Activated T-helper 9 cell treated with anti-CD3 and anti-CD28 coated beads, Interleukin-2, amount 50 U/mL, for 16 hours (primary cell): ENCODE measurements at regions not wholly inside any gene's neighbourhood (a gene's known extent, or its start where the extent isn't known, plus 50 kb on each side); places are given as distances from the start of the nearest gene placed in this dataset.
"Not testable (repeated sequence)": the region's sequence is repeated elsewhere in the genome, so short reads cannot be mapped to it uniquely, and the experiment has no call there.

Experiments
- DNase-seq: peaks from one replicate; pipeline ENCODE4 v3.0.0-alpha.2; 2020; ENCODE audit warnings: low read depth

DNA sequence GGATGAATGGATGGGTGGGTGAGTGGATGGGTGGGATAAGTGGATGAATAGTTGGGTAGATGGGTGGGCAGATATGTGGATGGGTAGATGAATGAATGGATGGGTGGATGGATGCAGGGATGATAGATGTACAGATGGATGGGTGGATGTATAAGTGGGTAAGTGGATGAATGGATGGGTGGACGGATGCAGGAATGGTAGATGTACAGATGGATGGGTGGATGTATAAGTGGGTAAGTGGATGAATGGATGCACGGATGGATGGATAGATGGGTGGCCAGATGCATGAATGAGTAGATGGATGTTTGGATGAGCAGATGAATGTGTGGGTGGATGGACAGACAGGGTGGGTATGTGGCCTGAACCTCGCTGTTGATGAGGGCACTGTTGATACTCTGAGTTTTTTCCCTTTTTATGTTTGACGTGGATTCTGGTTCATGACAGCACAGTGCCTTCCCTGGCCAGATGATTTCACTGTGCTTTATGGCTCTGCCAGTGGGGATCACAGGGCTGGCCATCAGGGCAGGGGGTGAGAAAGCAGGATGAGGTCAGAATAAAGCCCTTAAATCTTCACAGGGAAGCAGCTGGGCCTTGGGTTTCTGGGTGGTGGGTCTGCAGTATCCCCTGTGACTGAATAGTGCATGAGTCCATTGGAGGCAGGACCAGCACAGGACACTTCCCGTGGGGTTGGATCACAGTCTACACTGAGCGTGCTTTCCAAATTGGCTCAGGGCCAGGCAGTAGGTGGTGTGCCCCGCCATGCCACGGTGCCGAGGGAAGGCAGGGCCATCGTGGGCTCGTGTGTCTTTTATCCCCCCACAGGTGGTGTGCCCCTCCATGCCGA, 213.2 kb downstream of the BANP start:
- DNase-seq, result not testable (repeated sequence)

- not testable (repeated sequence) for DNase-seq
Observed at GRCh38 chr16:88165040-88165544, 213.9 kb downstream of the BANP start.

DNA sequence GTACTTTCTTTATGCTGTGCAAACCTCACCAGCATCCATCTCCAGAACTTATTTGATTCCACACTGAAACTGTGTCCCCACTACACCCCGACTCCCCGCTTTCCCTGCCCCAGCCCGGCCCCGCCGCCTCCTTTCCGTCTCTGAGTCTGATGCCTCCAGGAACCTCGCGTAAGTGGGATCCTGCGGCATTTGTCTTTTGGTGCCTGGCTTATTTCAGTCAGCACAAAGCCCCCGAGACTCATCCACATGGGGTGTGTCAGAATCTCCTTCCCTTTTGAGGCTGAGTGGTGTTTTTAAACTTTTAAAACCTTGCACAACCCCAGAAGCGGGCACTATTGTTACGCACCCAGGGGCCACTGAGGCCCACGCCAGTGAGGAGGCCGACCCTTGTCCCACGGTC, 214.4 kb downstream of the BANP start:
- not testable (repeated sequence) for DNase-seq

DNA sequence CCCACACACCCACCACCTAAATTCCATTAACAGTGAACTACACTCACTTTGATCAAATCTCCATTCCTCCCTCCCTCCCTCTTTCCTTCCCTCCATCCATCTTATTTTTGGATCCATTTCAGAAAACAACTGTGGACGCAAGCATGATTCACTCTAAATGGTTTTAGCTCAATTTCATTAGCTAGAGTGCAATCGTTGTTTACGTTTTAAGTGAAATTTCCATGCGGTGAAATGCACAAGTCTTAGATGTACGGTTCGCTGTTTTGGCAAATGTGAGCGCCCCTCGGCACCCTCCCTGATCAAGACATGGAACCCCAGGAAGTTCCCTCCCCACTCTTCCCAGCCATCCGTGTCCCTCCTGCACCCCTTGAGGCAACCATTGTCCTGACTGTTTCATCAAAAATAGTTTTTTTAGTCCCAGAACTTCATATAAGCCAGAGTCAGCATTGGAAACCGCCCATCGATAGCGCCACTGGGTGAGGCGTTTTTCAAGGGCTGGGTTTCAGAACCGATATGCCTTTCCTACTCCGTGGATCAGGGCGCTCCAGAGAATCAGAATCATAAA, 215.1 kb downstream of the BANP start:
- DNase-seq, result not testable (repeated sequence)

DNA sequence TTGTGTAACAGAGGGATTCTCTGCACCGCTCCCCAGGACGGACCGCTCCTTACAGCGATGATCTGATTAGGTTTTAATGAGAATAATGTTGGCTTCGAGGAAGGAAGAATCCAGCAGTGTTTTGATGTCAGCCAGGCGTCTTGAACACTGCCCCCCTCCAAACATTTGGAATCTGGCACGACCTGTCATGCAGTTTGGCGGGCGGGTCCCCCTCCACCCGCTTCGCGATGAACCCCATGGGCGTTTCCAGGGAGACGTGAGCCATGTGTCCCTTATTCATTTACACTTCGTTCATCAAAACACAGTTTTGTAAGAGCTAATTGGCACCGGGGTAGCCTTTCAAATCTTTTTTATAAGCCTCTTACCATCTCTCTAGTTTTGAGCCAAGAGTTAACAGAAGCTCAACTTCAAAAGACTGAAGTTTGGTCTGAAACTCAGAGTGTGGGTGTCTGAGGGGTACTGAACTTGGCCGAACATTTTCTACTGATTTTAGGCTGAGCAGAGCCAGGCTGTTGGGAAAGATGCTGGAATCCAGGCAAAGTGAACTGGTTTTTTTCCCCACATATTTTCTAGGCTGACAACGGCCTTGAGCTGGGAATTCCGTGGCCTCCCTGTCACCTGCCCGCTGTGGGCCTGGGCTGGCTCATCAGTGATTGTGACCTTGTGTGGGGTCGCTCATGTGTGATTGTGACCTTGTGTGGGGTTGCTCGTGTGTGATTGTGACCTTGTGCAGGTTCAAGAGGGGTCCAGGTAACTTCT, 214.8 kb upstream of the ZNF469 start:
- DNase-seq, result not testable (repeated sequence)

GRCh38 chr16:88168557-88168949, 214.2 kb upstream of the ZNF469 start:
- not testable (repeated sequence) for DNase-seq

DNA sequence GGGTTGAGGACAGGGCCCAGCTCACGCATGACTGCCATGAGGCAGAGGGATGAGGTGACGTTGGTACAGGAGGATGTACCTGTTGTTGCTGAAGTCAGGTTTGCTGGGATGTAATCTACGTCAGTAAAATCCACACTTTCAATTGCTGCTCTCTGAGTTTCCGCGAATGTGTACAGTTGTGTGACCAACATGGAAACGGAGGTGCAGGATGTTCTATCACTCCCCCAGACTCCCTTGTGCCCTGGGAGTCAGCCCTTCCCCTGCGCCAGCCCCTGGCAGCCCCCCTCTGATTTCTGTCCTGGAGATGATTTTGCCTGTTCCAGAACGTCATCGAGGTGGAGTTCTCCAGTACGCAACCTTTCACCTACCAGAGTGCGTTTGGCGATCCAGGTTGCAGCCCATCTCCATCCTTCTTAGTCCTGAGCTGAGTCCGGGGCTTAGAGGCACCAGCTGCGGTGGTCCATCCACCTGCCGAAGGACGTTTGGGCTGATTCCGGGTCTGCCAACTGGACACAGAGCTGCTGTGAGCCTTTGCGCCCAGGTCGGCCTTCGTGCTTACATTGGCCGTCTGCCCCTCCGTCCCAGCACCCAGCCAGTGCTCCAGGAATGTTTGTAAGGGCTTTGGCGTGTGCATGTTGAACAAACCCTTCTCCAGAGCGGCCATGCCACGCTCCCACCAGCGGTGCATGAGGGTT, 213.5 kb upstream of the ZNF469 start:
- DNase-seq, result not testable (repeated sequence)

GRCh38 chr16:88169831-88170165, 213.0 kb upstream of the ZNF469 start:
- not testable (repeated sequence) for DNase-seq

- no peak for DNase-seq
Observed at GRCh38 chr16:88170528-88170991, 212.2 kb upstream of the ZNF469 start.

DNA sequence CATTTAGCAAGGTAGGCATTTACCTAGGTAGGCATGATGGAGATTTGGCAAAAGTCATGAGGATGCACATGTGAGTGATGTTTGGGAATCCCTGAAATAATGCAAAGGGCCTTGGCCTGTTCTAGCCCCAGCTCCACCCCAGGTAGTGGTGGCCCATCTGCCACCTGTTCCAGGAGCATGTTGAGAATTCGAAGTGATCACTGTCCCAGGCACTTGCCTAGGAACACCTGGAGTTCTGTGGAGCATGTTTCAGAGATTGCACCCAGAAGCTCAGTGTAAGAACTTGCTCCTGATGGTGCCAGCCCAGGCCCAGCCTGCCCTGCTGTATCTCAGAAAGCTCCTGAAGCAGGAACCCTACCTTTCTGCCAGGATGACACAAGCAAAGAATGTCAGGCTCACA, 211.6 kb upstream of the ZNF469 start:
- not testable (repeated sequence) for DNase-seq

GRCh38 chr16:88176184-88176583, 206.6 kb upstream of the ZNF469 start:
- not testable (repeated sequence) for DNase-seq

DNA sequence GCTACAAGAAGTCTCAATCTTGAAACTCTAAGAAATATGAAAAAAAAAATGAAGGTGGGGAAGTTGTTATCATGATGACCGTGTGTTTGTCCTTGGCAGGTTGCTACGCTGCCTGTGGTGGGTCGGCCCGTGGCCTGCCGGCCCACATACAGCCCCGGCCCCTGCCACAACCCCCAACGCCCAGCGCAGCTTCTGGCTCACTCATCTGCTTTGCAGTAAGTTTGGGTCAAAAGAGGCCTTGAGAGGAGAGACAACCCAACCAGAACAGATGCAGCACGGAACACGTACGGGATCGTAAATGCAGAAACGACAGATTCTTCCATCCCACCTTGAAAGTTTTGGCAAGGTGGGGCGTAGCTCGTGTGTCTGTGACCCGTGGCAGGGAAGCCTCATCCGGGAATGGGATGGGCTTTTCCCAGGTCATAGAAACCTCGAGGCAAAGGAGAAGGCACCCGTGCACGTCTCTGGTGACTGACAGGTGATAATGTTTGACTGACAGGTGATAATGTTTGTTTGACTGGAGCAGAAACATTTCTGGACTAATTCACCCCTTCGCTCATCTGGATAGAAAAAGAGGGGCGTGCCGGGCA, 206.1 kb upstream of the ZNF469 start:
- DNase-seq, result not testable (repeated sequence)

DNA sequence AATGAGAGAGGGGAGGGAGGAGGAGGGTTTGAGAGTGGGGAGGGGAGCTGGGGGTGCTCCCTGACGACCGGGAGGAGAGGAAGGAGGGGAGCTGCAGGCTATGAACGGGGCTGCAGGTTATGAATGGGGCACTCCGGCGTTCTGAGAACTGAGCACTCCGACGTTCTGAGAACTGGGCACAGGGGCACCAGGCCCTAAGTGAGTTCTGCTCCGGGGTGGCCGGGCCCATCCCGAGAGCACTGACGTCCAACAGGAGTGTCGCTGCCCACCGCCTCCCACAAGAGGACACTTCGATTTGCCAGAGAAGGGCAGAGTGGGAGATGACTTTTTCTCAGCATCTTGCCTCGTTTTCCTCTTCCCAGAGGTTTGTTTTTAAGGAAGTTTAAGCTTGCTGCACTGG, 204.5 kb upstream of the ZNF469 start:
- not testable (repeated sequence) for DNase-seq

DNA sequence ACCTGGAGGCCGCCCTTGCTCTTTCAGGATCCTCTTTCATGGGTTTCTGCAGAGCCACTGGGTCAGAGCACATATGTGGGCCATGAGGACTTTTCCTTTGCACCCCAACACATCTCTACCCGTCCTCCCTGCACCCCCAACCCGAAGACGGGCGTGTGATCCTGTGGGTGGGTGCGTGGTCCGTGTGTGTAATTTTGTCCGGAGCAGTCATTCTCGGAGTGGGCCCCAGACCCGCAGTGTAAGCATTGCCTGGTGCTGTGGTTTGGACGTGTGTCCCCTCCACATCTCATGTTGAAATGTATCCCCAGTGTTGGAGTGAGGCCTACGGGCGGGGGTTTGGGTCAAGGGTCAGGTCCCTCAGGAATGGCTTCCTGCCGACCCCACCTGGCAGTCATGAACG, 203.9 kb upstream of the ZNF469 start:
- DNase-seq, result not testable (repeated sequence)

DNA sequence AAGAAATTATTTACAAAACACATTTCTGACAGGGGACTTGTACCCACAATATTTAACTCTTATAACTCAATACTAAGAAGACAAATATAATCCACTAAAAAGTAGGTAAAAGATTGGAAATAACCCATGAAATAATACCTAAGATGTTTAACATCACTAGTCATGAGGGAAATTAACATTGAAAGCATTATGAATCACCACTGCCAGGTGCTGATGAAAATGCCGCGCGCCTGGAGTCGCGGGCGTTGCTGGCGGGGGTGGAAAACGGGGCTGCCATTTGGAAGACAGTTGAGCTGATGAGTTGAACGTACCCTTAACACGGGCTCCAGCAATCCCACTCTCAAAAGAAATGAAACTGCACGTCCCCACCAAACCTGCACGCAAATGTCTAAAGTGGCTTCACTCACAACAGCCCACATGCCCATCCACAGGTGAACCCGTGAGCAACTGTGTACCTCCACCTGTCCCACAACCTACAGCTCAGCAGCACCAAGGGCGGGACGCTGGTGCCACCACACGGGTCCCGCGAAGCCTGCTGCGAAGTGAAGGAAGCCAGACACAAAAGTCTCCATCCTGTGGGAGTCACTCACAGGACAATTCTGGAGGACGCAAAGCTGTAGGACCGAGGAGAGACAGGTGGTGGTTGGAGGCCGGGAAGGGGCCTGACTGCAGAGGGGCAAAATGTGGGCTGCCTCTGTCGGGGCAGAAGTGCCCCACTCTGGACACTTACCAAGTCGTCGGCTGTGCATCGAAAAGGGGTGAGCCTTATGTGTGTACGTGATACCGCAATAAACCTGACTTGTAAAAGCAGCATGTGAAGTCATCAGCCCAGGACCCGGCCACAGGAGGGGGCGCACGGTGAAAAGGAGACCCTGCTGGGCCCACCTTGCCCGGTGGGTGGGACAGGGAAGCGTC, 199.5 kb upstream of the ZNF469 start:
- DNase-seq, result not testable (repeated sequence)

DNA sequence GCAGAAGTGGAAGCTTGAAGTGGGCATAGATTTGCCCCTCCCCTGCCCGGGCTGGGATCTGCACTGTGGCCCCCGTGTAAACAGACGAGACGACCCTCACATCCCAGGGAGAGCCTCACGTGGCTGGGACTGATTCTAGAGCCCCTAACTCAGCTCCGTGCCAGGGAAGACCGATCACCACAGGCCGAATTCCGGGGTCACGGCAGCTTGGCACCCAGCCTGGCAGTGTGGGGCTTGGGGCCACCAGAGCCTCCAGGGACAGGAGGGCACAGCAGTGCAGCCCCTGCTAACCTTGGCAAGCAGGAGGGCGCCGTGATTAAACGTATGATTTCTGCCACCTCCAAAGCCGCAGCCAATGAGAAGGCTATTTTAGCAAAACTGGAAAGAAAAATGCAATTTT, 198.7 kb upstream of the ZNF469 start:
- not testable (repeated sequence) for DNase-seq

GRCh38 chr16:88184566-88185355, 198.0 kb upstream of the ZNF469 start:
- not testable (repeated sequence) for DNase-seq

- DNase-seq, result not testable (repeated sequence)
Observed at GRCh38 chr16:88185406-88185805, 197.4 kb upstream of the ZNF469 start.
